ENCODE measurements at regions not wholly inside any gene's neighbourhood (a gene's known extent, or its start where the extent isn't known, plus 50 kb on each side); places are given as distances from the start of the nearest gene placed in this dataset.

- no peak overlapping the region for H3K4me3 Mint-ChIP-seq
Measured at GRCh38 chr1:61007534-61008364, 74.6 kb upstream of the NFIA start.

GRCh38 chr1:61005614-61006580, 76.5 kb upstream of the NFIA start:
- Histone ChIP-seq H3K4me1 (ENCODE audit: control insufficient read depth, insufficient read depth, low read length, poor library complexity, severe bottlenecking) (no peaks in the 10 kb centered on the region), H3K36me3 (ENCODE audit: control insufficient read depth, insufficient read depth, low read length) (no peaks in the 10 kb centered on the region), H3K27me3 (ENCODE audit: control insufficient read depth, insufficient read depth, low read length) (peaks cover 6% of the 10 kb centered on the region), H3K9me3 (ENCODE audit: control insufficient read depth in 2 of 2, low read length in 2 of 2) (no peaks in the 10 kb centered on the region), H3K4me3 (ENCODE audit: low read depth, low read length) (no peak overlapping the region), H3K27ac (ENCODE audit: insufficient read depth, low read length, poor library complexity, severe bottlenecking) (no peak overlapping the region)
- H3K4me1 Mint-ChIP-seq: no peaks in the 10 kb centered on the region
- no peak overlapping the region for H3K27ac Mint-ChIP-seq
- no peaks in the 10 kb centered on the region for H3K36me3 Mint-ChIP-seq
- no peaks in the 10 kb centered on the region for H3K27me3 Mint-ChIP-seq
- peaks cover 0 to 1% (median 0%) of the 10 kb centered on the region in 7 donors for H3K9me3 Mint-ChIP-seq
- ATAC-seq (ENCODE audit: low read depth in 2 of 2): no peak
- H3K4me3 Mint-ChIP-seq: no peak overlapping the region
- DNase-seq: no peak

More at GRCh38 chr1:61007534-61008364, 74.6 kb upstream of the NFIA start:
- no peak overlapping the region for H3K4me3 ChIP-seq (ENCODE audit: low read depth, low read length)
- Mint-ChIP-seq H3K27ac (no peak overlapping the region), H3K27me3 (peaks cover 6% of the 10 kb centered on the region), H3K9me3 (peaks cover 0 to 1% (median 0%) of the 10 kb centered on the region in 7 donors), H3K4me1 (no peaks in the 10 kb centered on the region), H3K36me3 (no peaks in the 10 kb centered on the region)
- no peaks in the 10 kb centered on the region for H3K9me3 ChIP-seq (ENCODE audit: control insufficient read depth in 2 of 2, low read length in 2 of 2)
- DNase-seq (no peak), ATAC-seq (ENCODE audit: low read depth in 2 of 2) (no peak)
- no peak overlapping the region for H3K27ac ChIP-seq (ENCODE audit: insufficient read depth, low read length, poor library complexity, severe bottlenecking)
- no peaks in the 10 kb centered on the region for H3K36me3 ChIP-seq (ENCODE audit: control insufficient read depth, insufficient read depth, low read length)
- no peaks in the 10 kb centered on the region for H3K4me1 ChIP-seq (ENCODE audit: control insufficient read depth, insufficient read depth, low read length, poor library complexity, severe bottlenecking)
- H3K27me3 ChIP-seq (ENCODE audit: control insufficient read depth, insufficient read depth, low read length): peaks cover 6% of the 10 kb centered on the region

DNA sequence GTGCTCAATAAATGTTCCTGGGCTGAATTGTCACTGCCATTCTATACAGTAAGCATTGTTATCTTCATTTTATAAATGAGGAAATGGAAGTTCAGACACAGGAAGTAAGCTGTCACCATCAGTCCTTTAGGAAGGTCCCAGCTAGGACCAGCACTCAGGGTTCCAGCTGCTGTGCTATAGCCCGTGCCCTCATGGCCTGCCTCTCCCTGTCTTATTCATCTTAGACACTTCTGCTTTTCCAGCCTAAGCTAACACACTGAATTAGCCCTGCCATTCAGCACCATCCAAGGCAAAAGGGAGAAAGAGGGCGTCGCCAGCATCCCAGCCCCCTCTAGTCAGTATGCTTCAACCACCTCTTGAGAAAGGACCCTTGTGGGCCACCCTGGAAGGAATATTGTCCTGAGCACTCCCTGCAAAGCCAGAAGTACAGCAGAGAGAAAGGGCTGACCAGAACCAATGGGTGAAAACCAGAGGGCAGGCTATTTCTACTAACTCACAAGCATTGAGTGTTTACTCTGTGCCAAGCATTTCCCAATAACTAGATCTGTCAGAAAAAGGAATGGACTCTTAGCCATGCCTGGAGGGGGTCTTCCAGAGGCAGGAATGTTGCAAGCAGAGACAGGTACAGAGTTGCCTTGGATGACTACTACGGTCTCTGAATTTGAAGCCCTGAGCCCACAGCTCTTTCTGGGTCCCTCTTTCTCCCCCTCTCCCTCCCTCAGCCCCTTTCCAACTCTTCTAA, 77.9 kb upstream of the NFIA start:
- Histone ChIP-seq H3K4me3 (ENCODE audit: low read depth, low read length) (no peak overlapping the region), H3K9me3 (ENCODE audit: control insufficient read depth in 2 of 2, low read length in 2 of 2) (no peaks in the 10 kb centered on the region), H3K27me3 (ENCODE audit: control insufficient read depth, insufficient read depth, low read length) (peaks cover 6% of the 10 kb centered on the region), H3K27ac (ENCODE audit: insufficient read depth, low read length, poor library complexity, severe bottlenecking) (no peak overlapping the region), H3K4me1 (ENCODE audit: control insufficient read depth, insufficient read depth, low read length, poor library complexity, severe bottlenecking) (no peaks in the 10 kb centered on the region), H3K36me3 (ENCODE audit: control insufficient read depth, insufficient read depth, low read length) (no peaks in the 10 kb centered on the region)
- ATAC-seq (ENCODE audit: low read depth in 2 of 2) (no peak), DNase-seq (no peak)
- Mint-ChIP-seq H3K27ac (no peak overlapping the region), H3K36me3 (no peaks in the 10 kb centered on the region), H3K4me1 (no peaks in the 10 kb centered on the region), H3K9me3 (peaks cover 0 to 1% (median 0%) of the 10 kb centered on the region in 7 donors), H3K27me3 (no peaks in the 10 kb centered on the region), H3K4me3 (no peak overlapping the region)

GRCh38 chr1:61000327-61000726, 82.0 kb upstream of the NFIA start:
- Histone ChIP-seq H3K4me3 (ENCODE audit: low read depth, low read length) (no peak overlapping the region), H3K9me3 (ENCODE audit: control insufficient read depth in 2 of 2, low read length in 2 of 2) (no peaks in the 10 kb centered on the region), H3K27me3 (ENCODE audit: control insufficient read depth, insufficient read depth, low read length) (peaks cover 3% of the 10 kb centered on the region), H3K36me3 (ENCODE audit: control insufficient read depth, insufficient read depth, low read length) (no peaks in the 10 kb centered on the region), H3K27ac (ENCODE audit: insufficient read depth, low read length, poor library complexity, severe bottlenecking) (no peak overlapping the region), H3K4me1 (ENCODE audit: control insufficient read depth, insufficient read depth, low read length, poor library complexity, severe bottlenecking) (no peaks in the 10 kb centered on the region)
- DNase-seq: no peak
- H3K27me3 Mint-ChIP-seq: no peaks in the 10 kb centered on the region
- no peaks in the 10 kb centered on the region for H3K4me1 Mint-ChIP-seq
- no peak overlapping the region for H3K4me3 Mint-ChIP-seq
- H3K27ac Mint-ChIP-seq: no peak overlapping the region
- no peaks in the 10 kb centered on the region for H3K36me3 Mint-ChIP-seq
- no peak for ATAC-seq (ENCODE audit: low read depth in 2 of 2)
- no peaks in the 10 kb centered on the region for H3K9me3 Mint-ChIP-seq

GRCh38 chr1:60998786-60999185, 83.6 kb upstream of the NFIA start:
- Mint-ChIP-seq H3K9me3 (no peaks in the 10 kb centered on the region), H3K36me3 (no peaks in the 10 kb centered on the region), H3K27me3 (peaks cover under 1% of the 10 kb centered on the region), H3K27ac (no peak overlapping the region), H3K4me3 (no peak overlapping the region), H3K4me1 (no peaks in the 10 kb centered on the region)
- Histone ChIP-seq H3K9me3 (ENCODE audit: control insufficient read depth in 2 of 2, low read length in 2 of 2) (no peaks in the 10 kb centered on the region), H3K4me1 (ENCODE audit: control insufficient read depth, insufficient read depth, low read length, poor library complexity, severe bottlenecking) (no peaks in the 10 kb centered on the region), H3K27me3 (ENCODE audit: control insufficient read depth, insufficient read depth, low read length) (peaks cover 4% of the 10 kb centered on the region), H3K27ac (ENCODE audit: insufficient read depth, low read length, poor library complexity, severe bottlenecking) (no peak overlapping the region), H3K4me3 (ENCODE audit: low read depth, low read length) (no peak overlapping the region), H3K36me3 (ENCODE audit: control insufficient read depth, insufficient read depth, low read length) (no peaks in the 10 kb centered on the region)
- DNase-seq (no peak), ATAC-seq (ENCODE audit: low read depth in 2 of 2) (no peak)

GRCh38 chr1:60994828-60995492, 87.4 kb upstream of the NFIA start:
- Mint-ChIP-seq H3K4me3 (no peak overlapping the region), H3K27me3 (peaks cover 5% of the 10 kb centered on the region), H3K4me1 (no peaks in the 10 kb centered on the region), H3K27ac (no peak overlapping the region), H3K36me3 (no peaks in the 10 kb centered on the region), H3K9me3 (peaks cover 0 to 2% (median 0%) of the 10 kb centered on the region in 7 donors)
- peaks cover 1% of the 10 kb centered on the region for H3K27me3 ChIP-seq (ENCODE audit: control insufficient read depth, insufficient read depth, low read length)
- H3K27ac ChIP-seq (ENCODE audit: insufficient read depth, low read length, poor library complexity, severe bottlenecking): no peak overlapping the region
- no peak for ATAC-seq (ENCODE audit: low read depth in 2 of 2)
- H3K9me3 ChIP-seq (ENCODE audit: control insufficient read depth in 2 of 2, low read length in 2 of 2): no peaks in the 10 kb centered on the region
- no peaks in the 10 kb centered on the region for H3K36me3 ChIP-seq (ENCODE audit: control insufficient read depth, insufficient read depth, low read length)
- DNase-seq: no peak
- H3K4me1 ChIP-seq (ENCODE audit: control insufficient read depth, insufficient read depth, low read length, poor library complexity, severe bottlenecking): no peaks in the 10 kb centered on the region
- no peak overlapping the region for H3K4me3 ChIP-seq (ENCODE audit: low read depth, low read length)

DNA sequence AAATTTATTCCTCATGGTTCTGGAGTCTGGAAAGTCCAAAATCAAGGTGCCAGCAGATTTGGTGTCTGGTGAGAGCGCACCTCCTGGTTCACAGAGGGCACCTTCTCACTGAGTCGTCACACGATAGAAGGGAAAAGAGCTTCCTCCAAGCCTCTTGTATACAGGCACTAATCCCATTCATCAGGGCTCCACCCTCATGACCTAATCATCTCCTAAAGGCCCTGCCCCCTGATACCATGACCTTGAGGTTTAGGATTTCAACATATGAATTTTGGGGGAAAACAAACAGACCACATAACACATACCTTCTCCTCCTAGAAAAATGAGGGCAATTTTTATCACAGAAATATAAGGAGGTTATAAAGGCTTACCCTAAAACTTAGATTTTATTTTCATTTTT, 88.0 kb upstream of the NFIA start:
- Mint-ChIP-seq H3K27me3 (peaks cover 8% of the 10 kb centered on the region), H3K9me3 (peaks cover 0 to 2% (median 0%) of the 10 kb centered on the region in 7 donors), H3K27ac (no peak overlapping the region), H3K4me3 (no peak overlapping the region), H3K4me1 (no peaks in the 10 kb centered on the region), H3K36me3 (no peaks in the 10 kb centered on the region)
- no peak overlapping the region for H3K4me3 ChIP-seq (ENCODE audit: low read depth, low read length)
- H3K27me3 ChIP-seq (ENCODE audit: control insufficient read depth, insufficient read depth, low read length): peaks cover 1% of the 10 kb centered on the region
- ATAC-seq (ENCODE audit: low read depth in 2 of 2): no peak
- H3K4me1 ChIP-seq (ENCODE audit: control insufficient read depth, insufficient read depth, low read length, poor library complexity, severe bottlenecking): no peaks in the 10 kb centered on the region
- DNase-seq: no peak
- H3K36me3 ChIP-seq (ENCODE audit: control insufficient read depth, insufficient read depth, low read length): no peaks in the 10 kb centered on the region
- no peak overlapping the region for H3K27ac ChIP-seq (ENCODE audit: insufficient read depth, low read length, poor library complexity, severe bottlenecking)
- no peaks in the 10 kb centered on the region for H3K9me3 ChIP-seq (ENCODE audit: control insufficient read depth in 2 of 2, low read length in 2 of 2)
